ENCODE measurements at regions not wholly inside any gene's neighbourhood (a gene's known extent, or its start where the extent isn't known, plus 50 kb on each side); places are given as distances from the start of the nearest gene placed in this dataset.
"Not testable (repeated sequence)": the region's sequence is repeated elsewhere in the genome, so short reads cannot be mapped to it uniquely, and the experiment has no call there.

DNA sequence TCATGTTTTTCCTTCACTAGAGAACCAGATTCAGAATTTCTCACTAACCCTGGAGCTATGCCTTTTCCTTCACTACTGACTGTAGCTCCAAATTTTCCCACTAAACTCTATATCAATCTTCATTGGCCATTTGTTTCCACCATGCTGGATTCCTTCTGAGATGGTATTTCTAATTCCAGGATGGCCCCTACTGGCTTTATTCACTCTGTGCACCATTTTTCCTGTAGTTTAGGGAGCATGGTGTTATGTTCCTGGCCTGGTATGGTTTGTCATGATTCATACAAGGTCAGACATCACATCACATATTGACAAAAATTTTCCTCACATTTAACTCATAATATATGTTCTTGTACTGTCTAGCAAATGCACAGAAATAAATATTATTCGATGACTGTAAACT lies 229.2 kb upstream of the TFPI start:
- DNase-seq (ENCODE audit: low spot score) = no peak

DNA sequence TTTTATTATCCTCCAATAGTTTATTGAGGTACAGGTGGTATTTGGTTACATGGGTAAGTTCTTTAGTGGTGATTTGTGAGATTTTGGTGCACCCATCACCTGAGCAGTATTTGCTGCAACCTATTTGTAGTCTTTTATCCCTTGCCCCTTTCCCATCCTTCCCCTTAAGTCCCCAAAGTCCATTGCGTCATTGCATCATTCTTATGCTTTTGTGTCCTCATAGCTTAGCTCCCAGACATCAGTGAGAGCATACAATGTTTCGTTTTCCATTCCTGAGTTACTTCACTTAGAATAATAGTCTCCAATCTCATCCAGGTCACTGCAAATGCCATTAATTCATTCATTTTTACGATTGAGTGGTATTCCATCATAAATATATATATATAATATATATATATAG lies 229.9 kb upstream of the TFPI start:
- not testable (repeated sequence) for DNase-seq (ENCODE audit: low spot score)

DNA sequence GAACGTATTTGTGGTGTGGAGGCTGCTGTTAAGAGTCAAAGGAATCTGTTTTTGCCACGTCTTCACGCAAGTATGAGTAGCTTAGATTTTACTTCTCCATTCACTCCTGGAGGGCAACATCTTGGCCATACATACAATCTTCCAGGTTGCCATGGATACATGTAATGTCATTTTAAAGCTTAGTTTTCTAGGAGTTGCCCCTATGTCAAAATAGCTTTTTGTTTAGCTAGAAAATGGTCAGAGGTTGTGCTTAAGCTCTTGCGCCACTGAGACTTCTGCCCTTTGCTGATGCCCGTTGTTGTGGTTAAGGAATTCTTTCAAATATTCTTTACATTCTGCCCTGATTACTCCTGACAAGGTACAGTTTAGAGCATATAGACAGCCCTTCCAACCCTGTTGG lies 245.4 kb upstream of the TFPI start:
- DNase-seq (ENCODE audit: low spot score) = no peak

DNA sequence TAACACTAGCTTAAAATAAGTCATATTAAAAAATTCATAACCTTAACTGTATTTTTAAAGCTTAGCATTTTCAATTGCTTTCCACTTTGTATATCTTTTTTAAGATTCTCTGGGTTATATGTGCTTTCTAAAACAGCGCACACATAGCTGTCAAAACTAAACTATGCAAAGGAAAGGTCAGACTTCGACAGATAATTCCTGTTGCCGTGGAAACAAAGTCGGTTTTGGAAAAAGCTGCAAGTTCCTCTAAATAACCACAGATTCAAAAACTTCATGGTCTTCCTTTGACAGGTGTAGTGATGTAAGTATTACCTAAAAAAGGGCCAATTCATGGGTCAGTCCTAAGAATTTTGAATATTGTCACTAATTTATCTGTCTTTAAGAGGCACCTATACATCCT lies 249.6 kb upstream of the TFPI start:
- no peak for DNase-seq (ENCODE audit: low spot score)

DNA sequence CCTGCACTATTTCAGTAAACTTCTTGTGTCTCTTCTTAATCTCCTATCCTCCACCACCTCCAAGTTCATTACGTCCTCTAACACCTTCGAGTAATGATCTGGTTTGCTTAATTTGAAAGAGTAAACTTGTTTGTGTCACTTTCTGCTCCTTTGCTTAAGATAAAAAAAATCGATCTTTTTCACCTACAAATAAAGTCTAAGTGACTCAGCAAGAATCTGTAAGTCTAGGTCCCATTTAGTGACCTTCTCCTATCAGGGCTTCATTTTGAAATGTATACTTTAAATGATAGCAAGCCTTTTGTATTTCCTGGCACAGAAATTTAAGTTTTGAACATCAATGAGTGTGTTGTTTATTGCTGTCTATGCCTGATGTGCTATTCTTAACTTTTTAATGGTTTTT lies 260.9 kb upstream of the TFPI start:
- no peak for DNase-seq (ENCODE audit: low spot score)

GRCh38 chr2:187819624-187820023 lies 265.4 kb upstream of the TFPI start:
- no peak for DNase-seq (ENCODE audit: low spot score)

DNA sequence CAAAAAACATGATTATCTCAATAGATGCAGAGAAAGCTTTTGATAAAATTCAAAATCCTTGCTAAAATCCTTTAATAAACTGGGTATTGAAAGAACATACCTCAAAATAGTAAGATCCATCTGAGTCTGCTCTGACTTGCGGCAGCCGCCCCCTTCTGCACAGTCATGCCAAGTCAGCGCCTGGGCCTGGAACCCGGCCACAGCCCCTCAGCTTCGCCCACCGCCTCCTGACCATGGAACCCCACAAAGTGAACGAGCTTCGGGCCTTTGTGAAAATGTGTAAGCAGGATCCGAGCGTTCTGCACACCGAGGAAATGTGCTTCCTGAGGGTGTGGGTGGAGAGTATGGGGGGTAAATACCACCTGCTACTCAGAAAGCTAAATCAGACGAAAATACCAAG lies 270.9 kb upstream of the TFPI start:
- no peak for DNase-seq (ENCODE audit: low spot score)

- DNase-seq (ENCODE audit: low spot score) = no peak
Observed at GRCh38 chr2:187826023-187826422, 271.8 kb upstream of the TFPI start.

DNA sequence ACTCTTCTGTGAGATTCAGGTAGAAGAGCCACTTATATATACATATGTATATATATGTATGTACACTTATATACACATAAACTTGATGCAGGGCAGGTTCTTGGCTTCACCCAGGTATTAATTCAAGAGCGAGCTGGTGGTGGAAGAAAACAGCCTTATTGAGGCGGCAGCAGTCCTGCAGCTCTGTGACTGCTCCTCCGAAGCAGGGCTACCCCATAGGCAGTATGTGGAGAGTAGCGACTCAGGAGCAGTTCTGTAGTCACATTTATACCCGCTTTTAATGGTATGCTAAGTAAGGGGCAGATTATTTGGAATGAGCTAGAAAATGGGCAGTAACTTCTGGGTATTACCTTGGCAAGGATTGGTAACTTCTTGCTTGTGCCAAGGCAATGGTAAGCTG lies 280.6 kb upstream of the TFPI start:
- DNase-seq (ENCODE audit: low spot score) = no peak

GRCh38 chr2:187838690-187839089 lies 284.5 kb upstream of the TFPI start:
- no peak for DNase-seq (ENCODE audit: low spot score)

- no peak for DNase-seq (ENCODE audit: low spot score)
Observed at GRCh38 chr2:187842315-187842714, 288.1 kb upstream of the TFPI start.

DNA sequence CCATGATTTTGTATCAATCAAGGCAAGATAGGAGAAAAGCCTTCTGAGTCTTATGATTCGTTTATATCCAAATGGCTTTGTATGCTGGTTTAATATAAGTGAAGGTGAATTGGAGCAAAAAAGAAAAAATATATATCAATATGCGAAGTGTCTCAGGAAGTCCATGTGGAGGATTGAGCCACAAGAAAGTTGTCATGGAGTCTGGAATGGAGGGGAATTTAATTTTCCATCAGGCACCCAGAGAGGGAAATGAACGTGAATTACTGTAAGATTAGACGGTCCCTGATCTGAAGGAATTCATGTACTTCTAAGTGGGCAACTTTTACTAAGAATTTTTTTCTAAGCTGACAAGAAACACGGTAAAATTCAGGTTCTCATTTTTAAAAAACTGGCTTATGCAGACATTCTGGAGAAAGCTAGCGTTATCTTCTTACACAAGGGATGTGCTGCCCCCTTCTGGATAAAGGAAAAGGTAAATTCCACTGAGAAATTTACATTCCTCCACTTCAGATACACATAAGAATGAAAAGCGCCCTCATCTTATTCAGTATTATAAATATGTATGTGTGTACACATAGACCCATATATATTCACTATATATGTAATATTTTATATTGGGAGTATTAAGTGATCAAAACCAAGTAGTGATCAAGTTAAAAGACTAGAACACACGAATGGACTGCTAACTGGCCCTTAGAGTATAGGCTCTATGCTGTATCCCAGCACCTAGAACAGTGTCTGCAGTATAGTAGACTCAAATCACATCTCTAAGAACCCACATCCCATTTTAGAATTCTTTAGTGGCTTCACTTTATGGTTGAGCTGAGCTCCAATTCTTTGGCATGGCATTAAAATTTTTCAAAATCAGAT lies 289.0 kb upstream of the TFPI start:
- DNase-seq (ENCODE audit: low spot score) = peak; percentile 21

- DNase-seq (ENCODE audit: low spot score) = no peak
Observed at GRCh38 chr2:187847245-187848208, 293.3 kb upstream of the TFPI start.

GRCh38 chr2:187851955-187852561 lies 297.8 kb upstream of the TFPI start:
- no peak for DNase-seq (ENCODE audit: low spot score)

GRCh38 chr2:187853381-187853791 lies 299.2 kb upstream of the TFPI start:
- DNase-seq (ENCODE audit: low spot score) = no peak

GRCh38 chr2:187854801-187855200 lies 300.6 kb upstream of the TFPI start:
- DNase-seq (ENCODE audit: low spot score) = no peak

- DNase-seq (ENCODE audit: low spot score) = no peak
Observed at GRCh38 chr2:187855689-187856088, 301.5 kb upstream of the TFPI start.

DNA sequence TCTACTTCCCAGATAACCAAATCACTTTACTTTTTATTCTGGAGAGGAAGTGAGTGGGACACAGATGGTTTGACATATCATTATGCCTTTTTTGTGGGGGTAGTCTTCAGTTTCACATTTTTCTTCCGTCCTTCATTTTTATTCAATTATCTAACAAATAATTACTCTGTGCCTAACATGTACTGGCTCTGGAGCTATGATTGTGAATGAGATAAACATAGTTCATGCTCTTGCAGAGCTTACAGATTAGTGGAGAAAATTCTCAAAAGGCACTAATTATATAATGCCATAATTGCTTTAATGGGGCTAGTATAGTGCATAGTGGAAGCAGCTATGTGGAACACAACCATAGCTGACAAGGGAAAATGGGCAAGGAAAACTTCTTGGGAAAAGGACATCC lies 303.6 kb upstream of the TFPI start:
- no peak for DNase-seq (ENCODE audit: low spot score)

- no peak for DNase-seq (ENCODE audit: low spot score)
Observed at GRCh38 chr2:187862715-187863114, 308.5 kb upstream of the TFPI start.

- DNase-seq (ENCODE audit: low spot score) = no peak
Observed at GRCh38 chr2:187865025-187865424, 310.8 kb upstream of the TFPI start.

DNA sequence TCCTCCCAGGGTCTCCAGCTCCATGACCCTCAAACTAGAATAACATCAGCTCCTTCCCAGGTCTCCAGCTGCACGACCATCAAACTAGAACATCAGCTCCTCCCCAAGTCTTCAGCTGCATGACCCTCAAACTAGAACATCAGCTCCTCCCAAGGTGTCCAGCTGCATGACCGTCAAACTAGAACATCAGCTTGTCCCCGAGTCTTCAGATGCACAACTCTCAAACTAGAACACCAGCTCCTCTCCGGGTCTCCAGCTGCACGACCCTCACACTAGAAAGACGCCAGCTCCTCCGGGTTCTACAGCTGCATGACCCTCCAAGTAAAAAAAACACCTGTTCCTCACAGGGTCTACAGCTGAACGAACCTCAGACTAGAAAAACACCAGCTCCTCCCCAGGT lies 312.9 kb upstream of the TFPI start:
- DNase-seq (ENCODE audit: low spot score) = no peak

GRCh38 chr2:187869195-187869594 lies 315.0 kb upstream of the TFPI start:
- DNase-seq (ENCODE audit: low spot score) = no peak

DNA sequence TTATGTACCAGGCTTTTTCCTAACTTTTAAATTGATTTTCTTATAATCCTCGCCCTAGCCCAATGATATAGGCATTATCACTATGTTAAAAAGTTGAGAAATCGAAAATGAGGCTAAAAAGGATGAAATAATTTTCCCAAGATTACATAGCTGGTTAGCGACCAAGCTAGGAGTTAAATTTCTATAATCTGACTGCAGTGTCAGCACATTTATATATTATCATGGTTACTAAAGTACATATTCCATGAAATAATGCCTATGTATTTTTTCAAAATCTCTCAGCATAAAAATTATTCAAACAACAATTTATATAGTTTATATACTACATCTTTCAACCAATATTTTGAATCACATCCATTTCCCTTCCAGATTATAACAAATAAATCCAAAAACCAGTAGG lies 317.3 kb upstream of the TFPI start:
- no peak for DNase-seq (ENCODE audit: low spot score)
